B cell (primary cell): ENCODE measurements at regions not wholly inside any gene's neighbourhood (a gene's known extent, or its start where the extent isn't known, plus 50 kb on each side); places are given as distances from the start of the nearest gene placed in this dataset.

Source experiments
- ATAC-seq: fragments of 200-7000 bp; cut with Tn5 transposase; one replicate; pipeline ENCODE4 v1.10.0; 2021; ENCODE audit warnings: low read depth, mild to moderate bottlenecking, moderate number of reproducible peaks, moderate library complexity
- CTCF ChIA-PET: fragments of 350-600 bp; sonication (Branson Sonifier 250); formaldehyde crosslinking; loops from one replicate; lab custom pipeline; 2021; ENCODE audit warnings: antibody characterized with exemption, inconsistent platforms; lab: Charles Lee
- POLR2A ChIA-PET: fragments of 350-600 bp; sonication (Branson Sonifier 250); formaldehyde crosslinking; loops from one replicate; lab custom pipeline; 2021; ENCODE audit warnings: antibody characterized with exemption; lab: Charles Lee
- DNase-seq: peaks from one replicate; pipeline ENCODE4 v3.0.0; 2013
- H2AFZ ChIP-seq: 2 replicates; pipeline ENCODE4 v1.6.1; 2012; ENCODE audit warnings: mild to moderate bottlenecking, low read depth, low read length; ENCODE audit not compliant: insufficient read depth, poor library complexity, severe bottlenecking
- H3K27ac ChIP-seq, 2 donors: 1 replicate in 1 of 2; 2 replicates in 1 of 2; pipeline ENCODE4 v1.5.1; 2012 to 2013; ENCODE audit warnings: low read length in 2 of 2, mild to moderate bottlenecking in 2 of 2, moderate library complexity in 1 of 2
- H3K27me3 ChIP-seq, 4 experiments: fragments of 200-600 bp in 1 of 4; sonication (generic) in 1 of 4; replicated peaks in 1 of 4; 1 replicate in 2 of 4; 2 replicates in 2 of 4; pipeline versions ENCODE4 v1.6.1 to v1.7.0; 2013 to 2016; ENCODE audit warnings: low read length in 3 of 4, mild to moderate bottlenecking in 2 of 4, mixed read lengths in 1 of 4, moderate library complexity in 1 of 4; ENCODE audit not compliant: insufficient read depth in 4 of 4, control insufficient read depth in 3 of 4; ENCODE audit errors: control extremely low read depth in 1 of 4
- H3K36me3 ChIP-seq, 2 experiments: replicated peaks in 1 of 2; 1 replicate in 1 of 2; 2 replicates in 1 of 2; pipeline versions ENCODE4 v1.6.1 to v1.7.1; 2013; ENCODE audit warnings: low read length in 1 of 2; ENCODE audit not compliant: insufficient read depth in 2 of 2, control insufficient read depth in 1 of 2; ENCODE audit errors: control extremely low read depth in 1 of 2, extremely low read depth in 1 of 2
- H3K4me1 ChIP-seq, 2 donors: fragments of 200-600 bp in 1 of 2; sonication (generic) in 1 of 2; 1 replicate in 1 of 2; 2 replicates in 1 of 2; pipeline versions ENCODE4 v1.5.1 to v1.6.1; 2013 to 2017; ENCODE audit warnings: low read length in 2 of 2; ENCODE audit not compliant: control insufficient read depth in 2 of 2, insufficient read depth in 2 of 2
- H3K4me2 ChIP-seq: replicated peaks from 2 replicates; pipeline ENCODE3; 2012; ENCODE audit warnings: mild to moderate bottlenecking, low read depth, low read length; ENCODE audit not compliant: poor library complexity, severe bottlenecking
- H3K4me3 ChIP-seq, 5 experiments: fragments of 200-600 bp in 1 of 5; sonication (generic) in 1 of 5; 1 replicate in 3 of 5; 2 replicates in 2 of 5; pipeline versions ENCODE4 v1.5.1 to v1.7.0; 2011 to 2016; ENCODE audit warnings: low read length in 4 of 5, mild to moderate bottlenecking in 4 of 5, low read depth in 2 of 5, control low read depth in 1 of 5, moderate library complexity in 1 of 5; ENCODE audit not compliant: insufficient read depth in 1 of 5; ENCODE audit errors: control extremely low read depth in 1 of 5, extremely low read depth in 1 of 5
- H3K79me2 ChIP-seq: fragments of 200-600 bp; sonication (generic); one replicate; pipeline ENCODE4 v1.6.0; 2016; ENCODE audit warnings: low read length; ENCODE audit not compliant: control insufficient read depth, insufficient read depth
- H3K9ac ChIP-seq: fragments of 200-600 bp; sonication (generic); 2 replicates; pipeline ENCODE4 v1.6.1; 2017; ENCODE audit warnings: mild to moderate bottlenecking, low read length, moderate library complexity
- H3K9me3 ChIP-seq, 3 donors: one replicate each; pipeline versions ENCODE4 v1.6.1 to v1.7.1; 2013; ENCODE audit warnings: low read length in 2 of 3; ENCODE audit not compliant: control insufficient read depth in 2 of 3, insufficient read depth in 1 of 3; ENCODE audit errors: control extremely low read depth in 1 of 3
- H4K20me1 ChIP-seq: 2 replicates; pipeline ENCODE4 v1.6.0; 2012; ENCODE audit warnings: mild to moderate bottlenecking, low read length; ENCODE audit not compliant: insufficient read depth, control insufficient read depth, poor library complexity, severe bottlenecking
- H3K27ac Mint-ChIP-seq: one replicate; pipeline ENCODE4 v1.8.0; 2021; ENCODE audit warnings: mixed read lengths
- H3K27me3 Mint-ChIP-seq: one replicate; pipeline ENCODE4 v1.8.0; 2021; ENCODE audit warnings: mixed read lengths
- H3K4me1 Mint-ChIP-seq: one replicate; pipeline ENCODE4 v1.8.0; 2021; ENCODE audit warnings: mixed read lengths
- H3K4me3 Mint-ChIP-seq: one replicate; pipeline ENCODE4 v1.8.0; 2021; ENCODE audit warnings: mixed read lengths
- H3K9me3 Mint-ChIP-seq: one replicate; pipeline ENCODE4 v1.8.0; 2022; ENCODE audit warnings: mixed read lengths; ENCODE audit not compliant: insufficient read depth
- EZH2 ChIP-seq: IDR thresholded peaks from 2 replicates; pipeline ENCODE4 v1.6.1; 2012; ENCODE audit warnings: borderline replicate concordance, low read depth, mild to moderate bottlenecking, moderate library complexity, low read length; ENCODE audit not compliant: insufficient read depth, poor library complexity, severe bottlenecking
- WGBS: methylation state at CpG from one replicate; pipeline ENCODE4 v1.1.5; 2013; ENCODE audit warnings: missing lambda C conversion rate; ENCODE audit not compliant: insufficient coverage; 5-methylcytosine and 5-hydroxymethylcytosine counted together
- intact Hi-C: fragments of 100-400 bp; cut with micrococcal nuclease; formaldehyde crosslinking; loops from one replicate; pipeline ENCODE4 v1.10.0; 2022
- TF ChIP-seq, protein P1 (sequence below): fragments of 200-600 bp; IDR thresholded peaks from one replicate; pipeline ENCODE4 v1.8.0; 2022; ENCODE audit warnings: antibody characterized with exemption, mild to moderate bottlenecking

DNA sequence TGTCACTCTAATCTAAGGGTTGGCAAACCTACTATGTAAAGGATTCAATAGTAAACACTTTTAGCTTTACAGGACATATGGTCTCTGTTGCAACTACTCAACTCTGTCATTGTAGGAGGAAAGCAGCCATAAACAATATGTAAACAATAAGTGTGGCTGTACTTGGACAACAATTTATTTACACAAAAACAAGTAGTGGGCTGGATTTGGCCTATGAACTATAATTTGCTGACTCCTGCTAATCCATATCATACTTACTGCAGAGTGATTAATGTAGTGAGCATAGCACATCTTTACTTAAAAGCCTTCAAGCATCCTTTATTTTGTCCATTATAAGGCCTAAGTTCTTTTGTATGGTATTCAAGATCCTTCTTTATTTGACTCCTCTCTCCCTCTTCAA is 441.9 kb downstream of the ZIC1 start:
- no peaks in the 10 kb centered on the region for H3K9me3 ChIP-seq
- H3K27me3 ChIP-seq: no peaks in the 10 kb centered on the region
- H3K27ac ChIP-seq: no peak overlapping the region
- no peak overlapping the region for H3K4me2 ChIP-seq
- H3K4me1 Mint-ChIP-seq: no peaks in the 10 kb centered on the region
- ChIA-PET CTCF (no interaction called here), POLR2A (no interaction called here)
- no peak overlapping the region for H3K4me3 Mint-ChIP-seq
- H2AFZ ChIP-seq: no peak overlapping the region
- ATAC-seq: no peak
- H3K9me3 Mint-ChIP-seq: no peaks in the 10 kb centered on the region
- no peaks in the 10 kb centered on the region for H3K79me2 ChIP-seq
- no peaks in the 10 kb centered on the region for H3K27me3 Mint-ChIP-seq
- no peaks in the 10 kb centered on the region for H3K4me1 ChIP-seq
- H3K9ac ChIP-seq: no peak overlapping the region
- TF ChIP-seq, protein P1, sequence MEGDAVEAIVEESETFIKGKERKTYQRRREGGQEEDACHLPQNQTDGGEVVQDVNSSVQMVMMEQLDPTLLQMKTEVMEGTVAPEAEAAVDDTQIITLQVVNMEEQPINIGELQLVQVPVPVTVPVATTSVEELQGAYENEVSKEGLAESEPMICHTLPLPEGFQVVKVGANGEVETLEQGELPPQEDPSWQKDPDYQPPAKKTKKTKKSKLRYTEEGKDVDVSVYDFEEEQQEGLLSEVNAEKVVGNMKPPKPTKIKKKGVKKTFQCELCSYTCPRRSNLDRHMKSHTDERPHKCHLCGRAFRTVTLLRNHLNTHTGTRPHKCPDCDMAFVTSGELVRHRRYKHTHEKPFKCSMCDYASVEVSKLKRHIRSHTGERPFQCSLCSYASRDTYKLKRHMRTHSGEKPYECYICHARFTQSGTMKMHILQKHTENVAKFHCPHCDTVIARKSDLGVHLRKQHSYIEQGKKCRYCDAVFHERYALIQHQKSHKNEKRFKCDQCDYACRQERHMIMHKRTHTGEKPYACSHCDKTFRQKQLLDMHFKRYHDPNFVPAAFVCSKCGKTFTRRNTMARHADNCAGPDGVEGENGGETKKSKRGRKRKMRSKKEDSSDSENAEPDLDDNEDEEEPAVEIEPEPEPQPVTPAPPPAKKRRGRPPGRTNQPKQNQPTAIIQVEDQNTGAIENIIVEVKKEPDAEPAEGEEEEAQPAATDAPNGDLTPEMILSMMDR: no peak
- no peak for TF ChIP-seq EZH2
- H3K27ac Mint-ChIP-seq: no peak overlapping the region
- no peak overlapping the region for H3K4me3 ChIP-seq
- H4K20me1 ChIP-seq: no peaks in the 10 kb centered on the region
- DNase-seq: no peak
- H3K36me3 ChIP-seq: no peaks in the 10 kb centered on the region
- intact Hi-C loops: no loop called here

DNA sequence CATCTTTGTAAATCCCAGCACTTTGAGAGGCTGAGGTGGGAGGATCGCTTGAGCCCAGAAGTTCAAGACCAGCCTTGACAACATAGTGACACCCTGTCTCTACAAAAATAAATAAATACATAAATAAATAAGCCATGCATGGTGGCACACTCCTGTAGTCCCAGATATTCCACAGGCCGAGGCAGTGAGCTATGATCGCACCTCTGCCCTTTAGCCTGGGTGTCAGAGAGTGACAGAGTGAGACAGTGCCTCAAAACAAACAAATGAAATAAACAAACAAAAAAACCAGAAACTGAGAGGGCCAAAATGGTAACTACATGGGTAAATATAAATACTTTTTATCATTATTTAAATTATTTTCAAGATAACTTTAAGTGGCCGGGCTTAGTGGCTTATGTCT is 445.4 kb downstream of the ZIC1 start:
- no peaks in the 10 kb centered on the region for H3K79me2 ChIP-seq

More for the DNA sequence above, 445.4 kb downstream of the ZIC1 start:
- H3K9me3 ChIP-seq: peaks cover 0 to 4% (median 0%) of the 10 kb centered on the region in 3 donors
- TF ChIP-seq EZH2: no peak
- TF ChIP-seq, protein P1: no peak
- intact Hi-C loops: no loop called here
- no peaks in the 10 kb centered on the region for H3K27me3 ChIP-seq
- no peaks in the 10 kb centered on the region for H3K4me1 ChIP-seq
- DNase-seq (no peak), ATAC-seq (no peak)
- H3K9ac ChIP-seq: no peak overlapping the region
- H3K4me3 Mint-ChIP-seq: no peak overlapping the region
- H4K20me1 ChIP-seq: no peaks in the 10 kb centered on the region
- no CpG with 5 or more reads among the region's 4 CpGs for WGBS
- no peaks in the 10 kb centered on the region for H3K4me1 Mint-ChIP-seq
- CTCF ChIA-PET: no interaction called here
- H3K4me3 ChIP-seq: no peak overlapping the region
- no peaks in the 10 kb centered on the region for H3K27me3 Mint-ChIP-seq
- H3K4me2 ChIP-seq: no peak overlapping the region
- H3K27ac Mint-ChIP-seq: no peak overlapping the region
- POLR2A ChIA-PET: no interaction called here
- no peak overlapping the region for H2AFZ ChIP-seq
- H3K9me3 Mint-ChIP-seq: peaks cover 3% of the 10 kb centered on the region
- no peak overlapping the region for H3K27ac ChIP-seq
- H3K36me3 ChIP-seq: no peaks in the 10 kb centered on the region
